Loucy (cell line): ENCODE measurements at regions not wholly inside any gene's neighbourhood (a gene's known extent, or its start where the extent isn't known, plus 50 kb on each side); places are given as distances from the start of the nearest gene placed in this dataset.

Experiments used
- EZH2phosphoT487 ChIP-seq: fragments of 200-600 bp; IDR thresholded peaks from 2 replicates; pipeline ENCODE4 v1.6.1; 2018; ENCODE audit warnings: antibody characterized with exemption, mild to moderate bottlenecking, moderate library complexity, borderline replicate concordance
- TF ChIP-seq, protein P1 (sequence below): fragments of 200-600 bp; sonication (generic); conservative IDR thresholded peaks from 2 replicates; pipeline ENCODE4 v1.5.1; 2014; ENCODE audit warnings: mild to moderate bottlenecking, antibody characterized with exemption, low read length

DNA sequence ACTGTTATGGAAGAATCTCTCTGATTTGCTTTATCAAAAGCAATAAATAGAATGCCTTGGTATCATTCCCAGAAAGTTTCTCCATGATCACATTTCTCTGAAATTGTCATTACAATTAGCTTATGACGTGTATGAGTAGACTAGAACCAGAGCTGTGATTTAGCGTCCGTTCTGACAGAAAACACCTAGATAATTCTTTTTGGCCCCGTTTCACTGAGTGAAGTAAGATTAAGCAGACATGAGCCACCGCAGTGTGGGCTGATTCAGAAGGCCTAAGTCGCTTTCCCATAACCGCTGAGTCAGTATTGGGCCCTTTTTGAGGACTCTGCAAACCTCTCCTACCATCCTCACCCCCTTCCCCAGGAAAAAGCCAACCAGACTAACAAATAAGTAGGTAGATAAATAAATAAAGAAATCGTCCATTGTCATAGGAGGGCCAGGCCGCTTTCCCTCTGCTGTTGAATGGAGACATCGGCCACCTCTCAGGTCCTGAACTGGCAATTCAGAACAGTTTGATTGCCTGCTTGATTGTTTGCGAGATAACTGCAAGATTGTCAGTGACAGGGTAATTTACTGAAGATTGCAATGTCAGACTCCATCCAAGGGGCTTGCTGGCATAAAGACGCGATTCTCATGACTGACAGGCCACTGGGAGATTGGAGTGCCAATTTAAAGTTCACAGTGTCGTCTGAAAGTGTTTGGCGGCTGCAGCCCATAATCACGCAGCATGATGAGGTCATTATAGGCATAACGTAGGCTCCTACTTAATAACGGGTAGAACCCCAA lies 105.0 kb upstream of the WWC1 start:
- TF ChIP-seq, protein P1, sequence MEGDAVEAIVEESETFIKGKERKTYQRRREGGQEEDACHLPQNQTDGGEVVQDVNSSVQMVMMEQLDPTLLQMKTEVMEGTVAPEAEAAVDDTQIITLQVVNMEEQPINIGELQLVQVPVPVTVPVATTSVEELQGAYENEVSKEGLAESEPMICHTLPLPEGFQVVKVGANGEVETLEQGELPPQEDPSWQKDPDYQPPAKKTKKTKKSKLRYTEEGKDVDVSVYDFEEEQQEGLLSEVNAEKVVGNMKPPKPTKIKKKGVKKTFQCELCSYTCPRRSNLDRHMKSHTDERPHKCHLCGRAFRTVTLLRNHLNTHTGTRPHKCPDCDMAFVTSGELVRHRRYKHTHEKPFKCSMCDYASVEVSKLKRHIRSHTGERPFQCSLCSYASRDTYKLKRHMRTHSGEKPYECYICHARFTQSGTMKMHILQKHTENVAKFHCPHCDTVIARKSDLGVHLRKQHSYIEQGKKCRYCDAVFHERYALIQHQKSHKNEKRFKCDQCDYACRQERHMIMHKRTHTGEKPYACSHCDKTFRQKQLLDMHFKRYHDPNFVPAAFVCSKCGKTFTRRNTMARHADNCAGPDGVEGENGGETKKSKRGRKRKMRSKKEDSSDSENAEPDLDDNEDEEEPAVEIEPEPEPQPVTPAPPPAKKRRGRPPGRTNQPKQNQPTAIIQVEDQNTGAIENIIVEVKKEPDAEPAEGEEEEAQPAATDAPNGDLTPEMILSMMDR = no peak
- TF ChIP-seq EZH2phosphoT487 = no peak
